ENCODE measurements at regions not wholly inside any gene's neighbourhood (a gene's known extent, or its start where the extent isn't known, plus 50 kb on each side); places are given as distances from the start of the nearest gene placed in this dataset.

DNA sequence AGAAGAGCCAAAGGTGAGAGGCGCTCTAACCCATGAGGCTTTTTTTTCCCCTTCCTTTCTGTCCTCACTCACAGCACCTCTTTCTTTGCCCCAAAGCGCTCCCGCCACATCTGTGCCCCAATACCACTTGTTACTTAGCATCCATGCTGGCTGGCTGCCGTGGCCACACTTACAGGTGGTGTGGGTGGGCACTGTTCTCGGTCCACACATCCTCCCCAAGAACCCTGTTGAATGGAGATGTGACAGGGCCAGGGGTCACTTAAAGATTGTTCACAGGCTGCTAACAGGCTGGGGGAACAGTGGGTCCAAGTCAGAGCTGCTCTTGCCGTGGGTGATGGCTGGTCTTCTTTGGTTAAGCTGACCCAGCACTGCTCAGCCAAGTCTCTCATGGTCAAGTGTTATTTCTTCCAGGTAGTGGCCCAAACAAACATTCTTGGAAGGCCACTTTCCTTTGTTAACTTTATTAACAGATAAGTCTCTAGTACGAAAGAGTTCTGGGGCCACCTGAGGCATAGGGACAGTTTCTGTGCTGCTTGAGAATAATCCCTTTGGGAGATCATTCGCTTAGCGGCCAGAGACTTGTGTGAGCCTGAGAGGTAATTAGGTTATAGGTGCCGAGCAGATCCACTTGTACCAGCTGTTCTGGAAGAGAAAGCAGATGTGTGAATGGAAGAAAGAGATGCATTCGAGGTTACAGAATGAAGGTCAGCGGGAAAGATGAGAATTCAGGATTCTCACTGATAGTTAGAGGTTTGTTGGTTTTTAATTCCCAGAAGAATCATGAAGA, 62.6 kb upstream of the IRF2BP2 start:
- TF ChIP-seq POLR2A (IDR thresholded peaks at IDR 0.05): no peak
- TF ChIP-seq, protein P1, sequence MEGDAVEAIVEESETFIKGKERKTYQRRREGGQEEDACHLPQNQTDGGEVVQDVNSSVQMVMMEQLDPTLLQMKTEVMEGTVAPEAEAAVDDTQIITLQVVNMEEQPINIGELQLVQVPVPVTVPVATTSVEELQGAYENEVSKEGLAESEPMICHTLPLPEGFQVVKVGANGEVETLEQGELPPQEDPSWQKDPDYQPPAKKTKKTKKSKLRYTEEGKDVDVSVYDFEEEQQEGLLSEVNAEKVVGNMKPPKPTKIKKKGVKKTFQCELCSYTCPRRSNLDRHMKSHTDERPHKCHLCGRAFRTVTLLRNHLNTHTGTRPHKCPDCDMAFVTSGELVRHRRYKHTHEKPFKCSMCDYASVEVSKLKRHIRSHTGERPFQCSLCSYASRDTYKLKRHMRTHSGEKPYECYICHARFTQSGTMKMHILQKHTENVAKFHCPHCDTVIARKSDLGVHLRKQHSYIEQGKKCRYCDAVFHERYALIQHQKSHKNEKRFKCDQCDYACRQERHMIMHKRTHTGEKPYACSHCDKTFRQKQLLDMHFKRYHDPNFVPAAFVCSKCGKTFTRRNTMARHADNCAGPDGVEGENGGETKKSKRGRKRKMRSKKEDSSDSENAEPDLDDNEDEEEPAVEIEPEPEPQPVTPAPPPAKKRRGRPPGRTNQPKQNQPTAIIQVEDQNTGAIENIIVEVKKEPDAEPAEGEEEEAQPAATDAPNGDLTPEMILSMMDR (IDR thresholded peaks at IDR 0.05): no peak
- no peak for TF ChIP-seq EP300 (IDR thresholded peaks at IDR 0.05)
